ENCODE measurements at regions not wholly inside any gene's neighbourhood (a gene's known extent, or its start where the extent isn't known, plus 50 kb on each side); places are given as distances from the start of the nearest gene placed in this dataset.
"Not testable (repeated sequence)": the region's sequence is repeated elsewhere in the genome, so short reads cannot be mapped to it uniquely, and the experiment has no call there.

DNA sequence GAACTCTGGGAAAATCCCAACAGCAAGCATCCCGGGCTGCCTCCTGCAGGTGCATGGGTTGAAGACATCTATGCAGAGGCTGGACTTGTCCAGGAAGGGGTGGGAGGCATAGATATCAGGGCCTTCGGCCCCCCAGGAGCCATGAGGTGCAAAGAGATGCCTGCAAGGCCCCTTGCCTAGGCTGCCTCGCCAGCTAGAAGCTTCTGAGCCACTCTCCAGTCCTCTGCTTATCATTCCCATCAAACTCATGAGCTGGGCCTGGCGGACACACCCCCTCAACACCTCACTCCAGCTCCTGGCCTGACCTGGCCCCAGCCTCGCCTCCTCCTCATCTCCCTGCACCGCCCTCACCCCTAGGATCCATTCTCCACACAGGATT, 152.4 kb upstream of the PTPN1 start:
- DNase-seq: no peak

DNA sequence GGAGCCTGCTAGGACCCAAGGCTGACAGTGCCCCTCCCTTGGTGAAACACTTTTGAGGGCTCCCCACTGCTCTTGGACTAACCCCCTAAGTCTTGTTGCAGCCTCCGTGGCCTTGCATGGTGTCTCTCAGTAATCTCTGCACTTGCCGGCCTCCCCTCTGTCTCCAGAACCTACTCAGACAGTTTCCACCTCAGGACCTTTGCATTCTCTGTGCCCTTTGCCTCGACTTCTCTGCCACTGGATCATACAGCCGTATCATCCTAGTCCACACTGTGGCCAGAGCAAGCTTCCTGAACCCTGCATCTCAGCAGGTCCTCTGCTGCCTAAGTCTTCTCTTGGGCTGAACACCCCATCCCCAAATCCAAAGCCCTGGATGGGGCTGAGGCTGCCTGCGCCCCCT, 152.0 kb upstream of the PTPN1 start:
- no peak for DNase-seq

DNA sequence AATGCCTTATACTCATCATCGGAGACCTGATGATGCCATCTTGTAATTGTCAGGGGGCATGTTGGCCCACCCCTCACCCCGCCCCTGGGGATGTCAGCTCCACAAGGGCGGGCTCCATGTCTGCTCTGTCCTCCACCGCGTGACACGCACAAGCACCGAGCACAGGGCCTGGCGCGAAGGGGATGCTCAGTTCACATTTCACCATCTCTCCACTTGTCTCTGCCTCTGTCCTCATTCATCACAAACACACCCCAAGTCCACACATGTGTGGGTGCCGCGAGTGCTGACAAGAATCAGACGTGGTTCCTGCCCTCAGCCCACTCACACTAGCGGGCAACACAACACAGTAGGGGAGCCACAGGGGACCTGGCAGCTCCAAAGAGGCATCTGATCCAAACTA, 151.2 kb upstream of the PTPN1 start:
- no peak for DNase-seq

DNA sequence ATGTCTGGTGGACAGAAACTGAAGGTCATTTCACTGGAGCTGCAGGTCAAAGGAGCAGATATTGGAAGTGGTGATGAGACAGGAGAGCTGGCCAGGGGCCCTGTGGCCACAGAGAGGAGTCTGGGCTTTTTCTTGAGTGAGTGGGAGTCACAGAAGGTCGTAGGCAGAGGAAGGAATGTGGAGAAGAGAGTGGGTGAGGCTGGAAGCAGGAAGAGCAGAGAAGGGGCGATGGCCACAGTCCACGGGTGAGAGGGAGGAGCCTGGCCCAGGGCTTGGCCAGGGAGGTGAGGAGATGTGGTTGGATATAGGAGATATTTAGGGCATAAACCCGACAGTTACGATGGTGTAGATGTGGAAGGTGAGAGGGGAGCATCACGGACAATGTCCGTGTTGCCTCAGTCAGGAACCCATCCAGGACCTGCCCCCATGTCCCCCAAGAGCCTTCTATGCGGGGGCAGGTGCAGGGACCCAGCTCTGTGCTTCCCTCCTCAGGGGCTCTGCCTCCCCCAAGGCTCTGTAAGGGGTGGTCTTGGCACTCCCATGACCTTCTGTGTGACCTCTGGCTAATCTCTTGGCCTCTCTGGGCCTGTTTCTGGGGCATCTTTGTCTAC, 150.5 kb upstream of the PTPN1 start:
- DNase-seq: no peak

DNA sequence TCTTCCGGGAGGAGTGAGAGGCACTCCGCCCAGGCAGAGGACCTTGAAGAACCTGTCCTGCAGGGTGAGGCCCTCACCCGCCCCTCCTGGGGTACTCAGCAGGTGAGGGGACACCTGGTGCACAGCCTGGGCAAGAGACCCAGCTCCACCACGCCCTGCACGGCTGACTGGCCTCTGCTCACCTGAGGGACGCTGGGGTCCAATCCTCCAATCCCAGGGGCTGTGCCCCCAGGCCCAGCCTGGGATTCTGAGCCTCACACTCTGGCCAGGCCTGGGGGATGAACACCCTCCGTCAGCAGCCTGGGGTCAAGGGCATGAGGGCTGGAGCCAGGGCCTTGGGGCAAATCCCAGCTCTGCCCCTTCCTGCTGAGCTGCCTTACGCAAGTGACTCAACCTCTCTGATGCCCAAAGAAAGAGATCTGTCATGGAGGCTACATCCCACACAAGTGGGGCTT, 149.9 kb upstream of the PTPN1 start:
- no peak for DNase-seq

DNA sequence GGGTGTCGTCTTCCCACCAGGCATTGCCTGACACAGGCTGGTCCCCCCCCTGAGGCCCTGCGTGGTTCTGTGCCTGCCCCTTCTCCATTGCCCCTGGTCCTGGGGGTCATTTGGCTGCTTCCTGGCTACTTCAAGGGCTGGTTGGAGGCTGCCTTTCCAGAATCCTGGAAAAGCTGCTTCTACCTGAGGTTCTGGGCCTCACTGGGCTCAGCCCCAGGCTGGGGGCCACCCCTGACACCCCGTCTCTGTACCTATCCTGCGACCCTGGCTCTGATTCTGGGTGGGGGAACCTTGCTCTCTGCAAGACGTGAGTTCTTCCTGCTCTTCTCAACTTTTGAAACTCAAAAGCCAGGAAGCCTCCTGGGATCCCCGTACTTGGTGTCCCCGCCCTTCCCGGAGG, 149.3 kb upstream of the PTPN1 start:
- DNase-seq: no peak

DNA sequence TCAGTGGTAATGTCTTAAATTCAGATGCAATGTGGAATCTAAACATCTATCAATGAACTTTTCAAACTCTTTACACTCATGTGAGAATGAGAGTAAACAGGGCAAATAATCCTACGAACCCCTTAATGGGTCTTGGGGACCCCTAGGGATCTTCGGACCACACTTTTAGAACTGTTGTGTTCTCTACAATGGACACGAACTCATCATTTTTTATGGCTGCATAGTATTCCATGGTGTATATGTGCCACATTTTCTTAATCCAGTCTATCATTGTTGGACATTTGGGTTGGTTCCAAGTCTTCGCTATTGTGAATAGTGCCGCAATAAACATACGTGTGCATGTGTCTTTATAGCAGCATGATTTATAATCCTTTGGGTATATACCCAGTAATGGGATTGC, 148.0 kb upstream of the PTPN1 start:
- not testable (repeated sequence) for DNase-seq

DNA sequence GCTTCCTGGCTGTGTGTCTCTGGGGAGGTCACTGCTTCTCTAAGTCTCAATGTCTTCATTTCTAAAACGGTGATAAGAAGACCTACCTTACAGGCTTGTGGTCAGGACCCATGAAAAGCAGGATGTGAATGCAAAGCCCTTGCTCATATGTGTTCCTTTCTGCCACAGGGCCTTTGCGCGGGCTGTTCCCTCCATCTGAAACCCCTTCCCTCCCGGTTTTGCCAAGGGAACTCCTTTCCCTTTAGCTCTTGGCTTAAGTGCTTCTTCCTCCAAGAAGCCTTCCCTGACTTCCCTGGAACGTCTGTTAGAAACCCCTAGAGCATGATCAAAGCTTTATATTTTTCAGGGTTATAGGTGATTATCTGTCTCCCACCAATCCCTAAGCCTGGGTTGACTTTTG, 147.2 kb upstream of the PTPN1 start:
- DNase-seq: no peak

DNA sequence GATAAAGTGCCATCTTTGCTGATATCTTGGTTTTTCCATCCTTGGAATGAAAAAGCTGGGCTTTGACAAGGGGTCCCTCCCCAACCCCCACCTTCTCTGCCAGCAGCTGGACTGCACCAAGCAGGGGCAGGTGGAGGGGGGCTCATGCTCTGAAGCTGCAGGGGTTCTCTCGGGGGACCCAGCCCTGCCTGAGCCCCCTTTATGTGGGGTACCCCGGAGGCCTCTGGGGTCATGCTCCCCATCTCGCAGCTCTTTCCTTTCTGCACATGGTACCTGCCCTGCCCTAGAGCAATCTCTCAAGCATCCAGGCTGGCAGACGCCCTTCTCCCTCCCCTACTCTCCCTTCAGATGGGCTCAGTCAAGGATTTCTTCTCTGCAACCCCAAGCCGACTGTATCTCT, 146.7 kb upstream of the PTPN1 start:
- no peak for DNase-seq

DNA sequence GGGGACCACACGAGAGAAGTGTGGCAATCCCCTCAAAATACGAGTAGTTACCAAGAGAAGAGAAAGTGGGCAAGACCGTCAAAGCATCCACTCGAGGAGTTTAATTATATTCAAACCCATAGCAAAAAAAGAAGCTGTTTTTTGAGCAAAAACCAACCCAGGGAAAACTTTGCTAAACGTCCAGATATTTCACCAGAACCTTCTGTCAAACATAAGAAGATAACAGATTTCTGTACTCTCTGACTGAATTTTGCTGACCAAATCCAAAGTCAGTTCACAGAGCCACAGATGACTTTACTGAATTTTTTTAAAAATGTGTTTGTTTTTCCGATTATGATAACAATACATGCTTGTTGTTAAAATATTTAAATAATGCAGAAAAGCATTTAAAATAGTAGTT, 145.6 kb upstream of the PTPN1 start:
- DNase-seq: no peak

DNA sequence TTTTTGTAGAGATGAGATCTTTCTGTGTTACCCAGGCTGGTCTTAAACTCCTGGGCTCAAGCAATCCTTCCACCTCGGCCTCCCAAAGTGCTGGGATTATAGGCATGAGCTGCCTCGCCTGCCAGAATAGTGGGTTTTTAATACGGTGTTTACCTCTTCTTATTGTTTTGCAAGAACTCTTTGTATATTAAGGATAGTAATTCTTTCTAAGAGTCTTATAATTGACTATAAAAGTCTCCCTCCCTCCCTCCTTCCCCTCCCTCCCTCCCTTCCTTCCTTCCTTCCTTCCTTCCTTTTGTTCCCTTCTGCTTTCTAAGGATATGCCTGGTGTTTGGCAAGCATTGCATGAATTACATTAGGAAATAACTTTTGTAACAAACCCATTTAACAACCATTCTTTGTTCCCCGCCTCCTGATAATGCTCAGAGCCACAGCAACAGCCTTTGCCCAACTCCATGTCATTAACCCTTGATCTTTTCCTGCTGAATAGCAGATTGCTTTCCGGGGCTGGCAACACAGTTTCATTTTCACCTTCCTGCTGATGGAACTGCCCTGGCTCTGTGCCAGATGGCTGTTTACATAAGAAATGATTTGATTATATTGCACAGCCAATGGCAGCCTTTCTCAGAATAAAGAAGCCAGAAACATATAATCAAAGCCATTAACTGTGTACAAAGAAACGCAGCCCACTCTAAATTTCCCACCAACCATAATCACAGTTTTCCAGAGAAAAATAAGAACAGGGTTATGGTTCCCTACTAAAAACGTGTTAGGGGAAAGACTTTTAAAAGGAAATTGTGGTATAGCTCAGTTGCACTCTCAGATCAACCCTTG, 143.7 kb upstream of the PTPN1 start:
- DNase-seq: no peak

DNA sequence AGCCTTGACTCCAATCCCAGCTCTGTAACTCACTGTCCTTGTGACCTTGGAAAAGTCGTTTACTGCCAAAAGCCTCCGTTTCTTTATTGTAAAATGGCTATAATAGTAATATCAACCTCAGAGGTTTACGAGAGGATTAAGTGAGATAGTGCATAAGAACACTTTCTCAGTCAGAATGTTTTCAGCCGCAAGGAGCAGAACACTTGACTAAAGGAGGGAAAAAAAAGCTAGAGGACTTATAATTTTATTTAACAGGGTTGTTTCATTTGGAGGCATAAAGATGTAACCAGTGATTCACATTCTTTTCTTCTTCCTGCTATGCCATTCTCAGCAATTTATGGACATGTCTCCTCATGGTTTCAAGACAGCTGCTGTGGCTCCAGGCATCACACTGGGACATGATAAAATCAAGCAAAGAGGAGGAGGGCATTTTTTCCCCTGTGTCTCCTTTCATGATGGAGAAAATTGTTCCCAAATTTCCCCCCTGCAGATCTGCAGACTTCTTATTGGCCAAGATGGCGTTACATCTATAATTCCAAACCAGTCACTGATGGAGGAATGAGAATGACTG, 143.0 kb upstream of the PTPN1 start:
- no peak for DNase-seq

DNA sequence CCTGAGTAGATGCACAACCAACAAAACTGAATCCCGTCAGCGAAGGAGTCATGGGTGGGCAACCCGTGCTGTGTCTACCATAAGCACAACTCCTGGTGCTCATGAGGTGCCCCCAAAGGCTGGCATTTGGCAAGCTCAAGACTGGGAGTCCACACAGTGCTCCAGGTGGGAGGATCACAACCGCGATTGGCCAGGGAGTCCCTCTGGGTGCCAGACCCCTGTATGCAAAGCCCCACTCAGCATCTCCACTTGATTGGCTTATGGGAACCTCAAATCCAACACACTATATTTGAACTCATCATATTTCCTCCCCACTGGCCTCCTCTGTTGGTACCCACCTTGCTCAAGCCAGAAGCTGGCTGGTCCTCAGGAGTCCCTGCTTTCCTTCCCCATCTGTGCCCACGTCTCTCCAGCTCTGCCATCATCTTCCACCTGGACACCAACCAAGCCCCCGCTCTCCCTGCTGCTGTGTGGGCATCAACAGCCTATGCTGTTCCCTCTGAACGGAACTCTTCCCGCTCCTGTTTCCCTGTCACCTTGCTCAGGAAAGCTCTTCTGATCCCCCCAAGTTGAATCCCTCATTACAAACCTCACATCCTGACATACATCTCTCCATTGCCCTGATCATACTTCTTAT, 142.3 kb upstream of the PTPN1 start:
- no peak for DNase-seq

DNA sequence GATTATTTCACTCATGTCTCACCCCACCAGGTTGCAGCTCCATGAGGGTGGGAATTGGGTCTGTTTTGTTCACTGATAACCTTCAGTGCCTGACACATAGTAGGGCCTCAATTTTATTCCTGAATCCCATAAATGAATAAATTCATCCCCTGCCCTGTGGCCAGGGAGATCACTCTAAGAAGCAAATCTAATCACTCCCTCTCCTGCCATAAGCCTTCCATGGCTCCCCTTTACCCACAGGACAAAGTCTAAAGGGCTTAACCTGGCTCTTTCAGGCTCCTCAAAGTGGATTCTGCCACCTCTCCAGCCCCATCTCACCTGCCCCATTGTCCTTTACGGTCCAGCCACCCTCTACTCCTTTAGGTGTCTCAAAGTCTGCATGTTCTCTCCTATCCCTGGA, 141.8 kb upstream of the PTPN1 start:
- DNase-seq: no peak

DNA sequence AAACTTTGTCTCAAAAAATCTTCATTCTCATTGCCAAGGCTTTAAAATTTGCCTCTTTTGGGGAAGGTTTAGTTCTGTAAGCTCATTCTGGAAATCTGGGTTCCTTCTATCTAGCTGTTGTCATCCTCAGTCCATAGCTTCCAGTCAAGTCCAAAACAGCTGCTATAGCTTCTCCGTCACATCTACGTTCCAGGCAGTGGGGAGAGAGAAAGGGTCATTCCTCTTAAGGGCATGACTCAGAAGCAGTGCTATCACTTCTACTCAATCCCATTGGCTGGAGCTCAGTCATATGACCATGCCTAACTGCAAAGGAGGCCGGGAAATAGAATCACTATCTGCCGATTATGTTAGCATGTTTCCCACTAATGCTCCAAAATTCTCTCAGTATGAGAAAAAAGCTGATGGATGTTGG, 141.4 kb upstream of the PTPN1 start:
- DNase-seq: no peak

DNA sequence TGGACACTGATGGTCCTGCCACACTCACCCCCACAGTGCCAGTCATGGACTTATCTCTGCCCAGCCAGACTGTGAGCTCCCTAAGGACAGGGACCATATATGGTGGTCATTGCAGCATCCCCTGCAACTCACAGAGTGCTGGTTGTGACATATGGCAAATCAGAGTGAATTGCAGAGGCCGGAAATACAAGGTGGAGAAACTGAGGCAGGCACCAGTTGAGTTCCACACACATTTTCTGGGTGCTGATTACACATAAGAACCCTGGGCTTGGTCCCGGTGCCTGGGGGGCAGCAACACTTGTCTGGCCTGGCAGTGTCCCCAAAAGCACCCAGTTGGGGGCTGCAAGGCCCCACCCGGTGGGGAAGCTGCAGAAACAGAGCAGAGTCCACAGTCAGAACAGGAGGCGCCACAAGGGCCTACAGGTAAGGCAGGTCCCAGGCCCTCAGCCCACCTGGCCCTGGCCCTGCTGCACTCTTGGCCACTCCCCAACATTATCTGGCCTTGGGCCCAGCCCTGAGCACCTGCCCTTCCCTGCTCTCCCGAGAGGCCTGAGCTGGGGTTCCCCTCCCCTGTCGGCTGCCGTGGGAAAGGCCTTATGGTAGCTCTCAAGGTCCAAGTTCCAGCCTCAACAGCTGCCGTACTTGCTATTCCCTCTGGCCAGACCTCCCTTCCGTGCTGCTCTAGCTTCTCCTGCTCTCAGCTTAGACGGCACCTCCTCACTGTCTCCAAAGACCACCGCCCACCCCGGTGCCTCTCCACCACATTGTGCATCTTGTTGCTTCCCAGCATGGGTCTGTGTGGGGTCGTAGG, 140.8 kb upstream of the PTPN1 start:
- no peak for DNase-seq

DNA sequence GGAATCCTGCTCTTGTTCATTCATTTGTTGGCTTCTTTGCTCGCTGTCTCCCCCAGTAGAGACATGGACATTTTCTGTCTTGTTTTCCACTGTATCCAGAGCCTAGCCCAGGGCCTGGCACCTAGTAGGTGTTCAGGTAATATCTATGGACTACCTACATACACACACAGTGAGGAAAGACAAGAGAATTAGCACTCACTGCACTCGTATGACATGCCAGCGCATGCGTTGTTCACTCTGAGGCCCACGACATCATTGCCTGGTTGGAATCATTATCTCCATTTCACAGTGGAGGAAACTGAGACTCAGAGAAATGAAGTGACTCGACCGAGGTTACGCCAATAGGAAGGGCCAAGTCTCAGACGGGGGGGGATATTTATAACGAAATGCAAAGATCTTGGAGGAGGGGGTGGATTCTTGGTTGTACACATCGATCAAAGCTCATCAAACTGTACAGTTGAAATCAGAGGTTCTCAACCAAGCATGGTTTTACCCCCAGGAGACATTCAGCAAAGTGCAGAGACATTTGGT, 140.1 kb upstream of the PTPN1 start:
- DNase-seq: no peak

DNA sequence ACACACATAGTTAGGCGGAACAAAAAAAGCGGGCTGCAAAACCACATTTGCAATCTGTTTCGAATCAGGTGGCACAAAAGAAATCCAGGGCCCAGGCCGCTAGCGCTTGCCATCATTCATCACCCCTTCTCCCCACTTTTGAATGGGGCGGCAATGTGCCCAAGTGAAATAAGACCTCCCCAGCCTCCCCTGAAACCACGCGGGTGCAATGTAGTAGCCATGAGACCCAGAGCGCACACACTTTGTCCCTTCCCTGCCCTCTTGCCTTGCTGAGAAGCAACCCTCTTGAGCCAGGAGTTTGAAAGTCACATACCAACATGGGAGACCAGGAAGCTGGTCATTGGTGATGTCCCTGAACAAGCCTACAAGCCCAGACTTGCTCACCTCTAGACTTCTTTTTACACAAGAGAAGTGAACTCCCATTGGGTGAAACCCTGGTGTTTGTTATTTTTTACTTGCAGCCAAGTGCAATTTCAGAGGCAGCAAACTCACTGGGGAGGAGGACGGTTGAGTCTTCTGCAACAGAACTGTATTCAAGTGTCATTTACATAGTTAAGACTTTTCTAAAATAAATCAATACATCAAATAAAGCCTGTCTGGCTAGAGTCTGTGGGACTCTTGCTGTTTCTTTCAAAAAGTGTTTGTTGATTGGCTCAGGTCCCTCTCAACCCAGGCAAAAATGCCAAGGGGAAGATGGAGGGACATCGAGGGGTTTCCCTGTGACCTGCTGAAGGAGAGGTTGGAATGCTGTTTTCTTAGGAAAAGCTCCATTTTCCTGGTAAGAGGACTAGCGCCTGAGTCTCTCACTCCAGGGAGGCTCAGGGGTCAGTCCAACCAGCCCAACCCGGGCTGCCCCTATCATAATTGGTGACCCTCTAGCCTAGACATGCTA, 138.1 kb upstream of the PTPN1 start:
- no peak for DNase-seq

DNA sequence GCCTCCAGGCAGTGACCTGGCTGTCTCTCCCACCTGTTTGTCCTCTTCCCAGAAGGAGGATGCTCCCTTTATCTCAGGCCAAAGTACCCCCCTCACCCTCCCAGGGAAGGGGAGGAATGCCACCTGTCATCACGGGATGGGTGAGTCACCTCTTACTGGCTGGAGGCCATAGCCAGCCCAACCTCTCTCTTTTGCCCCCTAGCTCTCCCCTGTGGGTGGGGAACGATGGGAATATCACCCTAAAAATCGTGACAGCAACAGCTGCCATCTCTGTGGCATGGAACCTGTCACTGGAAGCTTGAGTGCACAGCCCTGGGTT, 137.5 kb upstream of the PTPN1 start:
- no peak for DNase-seq

DNA sequence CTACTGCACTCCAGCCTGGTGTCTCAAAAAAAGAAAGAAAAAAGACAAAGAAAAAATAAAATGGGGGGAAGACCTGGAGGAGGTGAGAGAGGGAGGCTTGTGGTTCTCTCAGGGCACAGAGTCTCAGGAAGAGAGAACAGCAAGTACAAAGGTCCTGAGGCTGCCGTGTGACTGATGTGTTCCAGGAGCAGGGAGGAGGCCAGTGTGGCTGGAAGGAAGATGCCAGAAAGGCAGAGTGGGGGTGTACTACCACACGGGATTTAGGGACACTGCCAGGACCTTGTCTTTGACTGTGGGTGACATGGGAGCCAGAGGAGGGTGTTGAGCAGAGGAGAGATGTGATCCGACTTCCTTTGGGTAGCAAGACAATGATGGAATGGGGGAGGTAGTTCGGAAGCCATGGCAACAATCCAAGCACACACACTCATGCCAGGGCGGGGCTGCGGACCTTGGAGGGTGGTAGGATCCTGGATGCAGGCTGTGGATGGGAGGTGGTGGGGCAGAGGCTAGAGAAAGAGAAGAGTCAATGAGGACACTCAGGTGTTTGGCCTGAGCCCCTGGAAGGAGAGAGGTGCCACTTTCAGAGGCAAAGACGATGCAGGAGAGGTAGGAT, 136.4 kb upstream of the PTPN1 start:
- no peak for DNase-seq
